ENCODE measurements at regions not wholly inside any gene's neighbourhood (a gene's known extent, or its start where the extent isn't known, plus 50 kb on each side); places are given as distances from the start of the nearest gene placed in this dataset.

DNA sequence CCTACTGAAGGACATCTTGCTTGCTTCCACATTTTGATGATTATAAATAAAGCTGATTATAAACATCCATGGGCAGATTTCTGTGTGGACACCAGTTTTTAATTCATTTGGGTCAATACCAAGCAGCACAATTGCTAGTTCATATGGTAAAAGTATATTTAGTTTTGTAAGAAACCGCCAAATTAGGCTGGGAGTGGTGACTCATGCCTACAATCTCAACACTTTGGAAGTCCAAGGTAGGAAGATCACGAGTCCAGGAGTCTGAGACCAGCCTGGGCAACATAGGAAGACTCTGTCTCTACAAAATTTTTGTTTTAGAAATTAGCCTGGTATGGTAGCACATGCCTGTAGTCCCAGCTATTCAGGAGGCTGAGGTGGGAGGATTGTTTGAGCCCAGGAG, 52.6 kb upstream of the ABHD2 start:
- no peak overlapping the region for H3K4me2 ChIP-seq (ENCODE audit: insufficient read depth in 1 of 2, low read depth in 2 of 2, low read length in 2 of 2)

More for the DNA sequence above, 52.6 kb upstream of the ABHD2 start:
- no peak overlapping the region for H4K91ac ChIP-seq (replicated peaks; ENCODE audit: insufficient read length, low read length)
- H4K20me1 ChIP-seq (replicated peaks in 1 of 2; ENCODE audit: control insufficient read depth in 1 of 2, insufficient read depth in 2 of 2, low read length in 2 of 2): no peaks in the 10 kb centered on the region
- ChIA-PET POLR2A (ENCODE audit: partially characterized antibody) (interaction anchor here (1.9 kb wide), 1 partner anchor 138 kb away, joined by 5 read pairs; no protein-coding TSS in a partner anchor), CTCF (ENCODE audit: partially characterized antibody) (interaction anchor here (1.4 to 1.7 kb wide), 3 partner anchors 14 to 115 kb away, joined by 3 to 4 read pairs (median 3); no protein-coding TSS in a partner anchor)
- no peak overlapping the region for H4K8ac ChIP-seq (ENCODE audit: extremely low read depth, insufficient read depth, low read length)
- H3K79me2 ChIP-seq (ENCODE audit: control insufficient read depth in 1 of 2, insufficient read depth in 2 of 2, low read length in 2 of 2): no peaks in the 10 kb centered on the region
- no peak overlapping the region for H2BK120ac ChIP-seq (replicated peaks; ENCODE audit: low read depth, low read length)
- peaks cover 0 to 2% (median 0%) of the 10 kb centered on the region in 4 experiments; a peak in 1 of 7 replicates for H3K27me3 ChIP-seq (replicated peaks in 1 of 4; ENCODE audit: control insufficient read depth in 3 of 4, extremely low read depth in 1 of 4, insufficient read depth in 3 of 4, low read length in 3 of 4)
- H3K4ac ChIP-seq (replicated peaks; ENCODE audit: insufficient read length, low read depth, low read length): no peak overlapping the region
- H2BK12ac ChIP-seq (ENCODE audit: low read depth, low read length): no peak overlapping the region
- no peak overlapping the region for H3K9ac ChIP-seq (replicated peaks in 1 of 4; ENCODE audit: extremely low read depth in 1 of 4, low read depth in 3 of 4, low read length in 3 of 4)
- TF ChIP-seq NRF1 (IDR thresholded peaks at IDR 0.05; ENCODE audit: low read depth, low read length) (no peak), ASH2L (IDR thresholded peaks at IDR 0.05; ENCODE audit: low read length) (no peak), HDAC6 (IDR thresholded peaks at IDR 0.05; ENCODE audit: low read depth, low read length) (no peak), CREB1 (IDR thresholded peaks at IDR 0.05) (no peak), CBX8 (IDR thresholded peaks at IDR 0.05; ENCODE audit: borderline replicate concordance, low read depth, low read length) (no peak), GABPA (IDR thresholded peaks at IDR 0.05; ENCODE audit: borderline replicate concordance, insufficient read depth, low read length) (no peak), POLR2A (IDR thresholded peaks at IDR 0.05; ENCODE audit: control extremely low read depth in 1 of 2, low read depth in 2 of 2, low read length in 2 of 2) (no peak), EP300 (IDR thresholded peaks at IDR 0.05; ENCODE audit: borderline replicate concordance in 1 of 2, low read depth in 2 of 2, low read length in 2 of 2) (no peak), SP2 (IDR thresholded peaks at IDR 0.05; ENCODE audit: low read length) (no peak), RFX5 (IDR thresholded peaks at IDR 0.05; ENCODE audit: borderline replicate concordance, low read depth, low read length) (no peak), EZH2 (IDR thresholded peaks at IDR 0.05; ENCODE audit: low read depth, low read length, severe bottlenecking) (no peak), SUZ12 (IDR thresholded peaks at IDR 0.05; ENCODE audit: low read length) (no peak)
- no peak overlapping the region for H2BK20ac ChIP-seq (ENCODE audit: low read length)
- H3K9me3 ChIP-seq (ENCODE audit: insufficient read depth in 2 of 2, low read depth in 1 of 2, low read length in 1 of 2): peaks cover 0 to 7% of the 10 kb centered on the region in 2 experiments; a peak in 1 of 4 replicates
- H2BK15ac ChIP-seq (ENCODE audit: low read length): no peak overlapping the region
- H3K27ac ChIP-seq (ENCODE audit: low read depth, low read length): no peak overlapping the region
- no peaks in the 10 kb centered on the region for H3K79me1 ChIP-seq (ENCODE audit: low read depth, low read length)
- FAIRE-seq: no peak
- H3K36me3 ChIP-seq (ENCODE audit: control insufficient read depth in 2 of 4, insufficient read depth in 4 of 4, low read length in 3 of 4): no peaks in the 10 kb centered on the region
- H3K23ac ChIP-seq (ENCODE audit: insufficient read length): no peak overlapping the region
- no peaks in the 10 kb centered on the region for H3K23me2 ChIP-seq (ENCODE audit: low read depth, low read length)
- no peaks in the 10 kb centered on the region for H3K4me1 ChIP-seq (replicated peaks in 1 of 4; ENCODE audit: control insufficient read depth in 3 of 4, insufficient read depth in 4 of 4, low read length in 3 of 4)
- no peak overlapping the region for H3K56ac ChIP-seq (replicated peaks; ENCODE audit: insufficient read length, low read depth, low read length)
- no peak overlapping the region for H4K5ac ChIP-seq (ENCODE audit: insufficient read length, low read depth, low read length)
- WGBS, 2 experiments (ENCODE audit: extremely low coverage in 1 of 2, insufficient coverage in 1 of 2, insufficient read length in 1 of 2, insufficient replicate concordance in 2 of 2, low coverage in 1 of 2, low lambda C conversion rate in 2 of 2, missing lambda C conversion rate in 1 of 2): 82% methylated on average over 2 of the region's 2 CpGs; no CpG with 5 or more reads in 1 of the 2 experiments
- no peak overlapping the region for H2BK5ac ChIP-seq (ENCODE audit: low read depth, low read length)
- no peak overlapping the region for H3K4me3 ChIP-seq (ENCODE audit: extremely low read depth in 1 of 4, insufficient read depth in 2 of 4, low read depth in 3 of 4, low read length in 4 of 4)
- no peak overlapping the region for H3K14ac ChIP-seq (ENCODE audit: insufficient read length)
- no peak overlapping the region for H2AFZ ChIP-seq (ENCODE audit: low read length)
- no peak overlapping the region for H2AK5ac ChIP-seq (ENCODE audit: low read depth, low read length)
- DNase-seq (ENCODE audit: low read depth in 1 of 2, low spot score in 2 of 2): no peak
- no peak overlapping the region for H3K18ac ChIP-seq (ENCODE audit: extremely low read depth, low read length)

Measured in H1 (cell line).